Skin epidermis (tissue), 12 donors: ENCODE measurements at regions not wholly inside any gene's neighbourhood (a gene's known extent, or its start where the extent isn't known, plus 50 kb on each side); places are given as distances from the start of the nearest gene placed in this dataset.
"Not testable (repeated sequence)": the region's sequence is repeated elsewhere in the genome, so short reads cannot be mapped to it uniquely, and the experiment has no call there.

ENCODE experiments used
- H3K27ac ChIP-seq, 21 experiments: fragments of 200-600 bp; sonication (generic) in 11 of 21; one replicate each; pipeline ENCODE4 v1.5.0; 2020; ENCODE audit warnings: mild to moderate bottlenecking in 3 of 21, inconsistent platforms in 2 of 21, moderate library complexity in 2 of 21
- H3K4me3 ChIP-seq, 7 experiments: fragments of 200-600 bp; sonication (generic) in 2 of 7; one replicate each; pipeline ENCODE4 v1.5.0; 2020; ENCODE audit warnings: inconsistent platforms in 2 of 7, mild to moderate bottlenecking in 2 of 7, moderate library complexity in 1 of 7

- Histone ChIP-seq H3K4me3 (no peak overlapping the region), H3K27ac (no peak overlapping the region)
These were observed 200.4 kb upstream of the NOX3 start for GRCh38 chr6:155656024-155656423.

DNA sequence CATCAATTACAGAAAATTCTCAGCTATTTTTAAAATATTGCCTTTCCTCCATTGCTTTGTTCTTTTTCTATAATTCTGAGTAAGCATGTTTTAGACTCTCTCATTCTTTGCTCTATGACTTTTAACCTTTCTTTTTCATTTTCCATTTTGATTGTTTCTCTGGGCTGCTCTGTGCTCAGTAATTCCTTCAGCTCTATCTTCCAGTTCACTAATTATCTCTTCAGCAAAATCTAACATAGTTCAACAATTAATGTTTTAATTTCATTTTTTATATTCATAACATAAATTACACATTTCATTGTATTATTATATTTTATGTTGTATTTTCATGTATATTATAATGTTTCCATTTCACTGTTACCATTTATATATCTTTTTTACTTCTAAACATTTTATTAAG is 198.8 kb upstream of the NOX3 start:
- Histone ChIP-seq H3K4me3 (no peak overlapping the region), H3K27ac (no peak overlapping the region)

DNA sequence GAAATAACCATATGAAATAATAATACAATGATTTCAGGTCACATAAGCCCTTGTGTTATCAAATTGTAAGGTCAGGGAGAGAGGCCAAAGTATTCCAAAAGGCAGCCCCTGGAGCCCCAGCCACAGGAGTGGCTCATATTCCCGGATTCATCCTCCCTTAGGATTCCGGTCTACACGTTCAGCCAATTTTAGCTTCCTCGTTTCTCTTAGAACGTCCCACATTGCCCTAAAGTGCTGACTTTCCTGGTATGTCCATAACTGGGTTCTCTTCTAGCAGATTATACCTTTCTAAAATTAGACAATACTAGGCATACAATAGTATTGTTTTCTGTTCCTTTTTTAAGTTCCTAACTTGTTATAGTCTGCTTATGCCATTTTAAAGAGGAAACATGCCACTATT is 192.7 kb upstream of the NOX3 start:
- Histone ChIP-seq H3K4me3 (no peak overlapping the region), H3K27ac (no peak overlapping the region)

DNA sequence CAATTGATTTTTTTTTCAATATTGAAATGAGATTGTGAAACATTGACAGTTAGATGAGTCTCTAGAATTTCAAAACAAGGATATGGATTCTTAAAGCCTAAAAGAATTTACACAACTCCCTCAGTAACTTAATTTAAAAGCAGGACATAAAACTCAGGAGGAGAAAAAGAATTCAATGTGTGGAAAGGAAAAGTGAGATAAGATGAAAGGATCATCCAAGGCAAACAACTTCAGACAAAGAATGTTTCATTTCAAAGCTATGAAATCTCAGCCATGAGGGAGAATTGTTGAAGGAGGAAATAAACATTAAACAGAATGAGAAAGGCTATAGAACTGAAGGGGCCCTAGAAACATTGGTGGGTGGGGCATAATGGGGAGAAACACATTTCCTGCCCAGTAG is 191.7 kb upstream of the NOX3 start:
- H3K4me3 ChIP-seq = no peak overlapping the region
- H3K27ac ChIP-seq = no peak overlapping the region

- H3K4me3 ChIP-seq = no peak overlapping the region
These were observed 190.8 kb upstream of the NOX3 start for GRCh38 chr6:155646443-155646842.

DNA sequence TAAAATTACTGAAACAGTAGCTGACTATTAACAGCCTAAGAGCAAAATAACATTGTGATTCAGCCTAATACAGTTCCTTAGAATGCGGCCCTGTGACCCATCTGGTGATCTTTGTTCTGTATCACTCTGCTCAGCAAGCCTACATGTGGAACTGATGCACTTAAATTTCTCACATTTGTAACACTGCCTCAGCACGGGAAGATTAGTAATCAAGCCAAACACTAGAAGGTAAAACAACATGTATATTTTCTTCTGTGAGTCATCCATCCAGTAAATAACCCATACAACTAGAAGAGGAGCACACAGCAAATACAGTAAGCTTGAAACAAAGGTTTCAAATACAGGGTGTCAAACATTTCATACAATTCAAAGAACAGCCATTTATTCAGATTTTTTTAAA is 189.7 kb upstream of the NOX3 start:
- peak overlapping the region in 2 of 21 experiments; percentile 8 to 39 for H3K27ac ChIP-seq
- H3K4me3 ChIP-seq = no peak overlapping the region

More at GRCh38 chr6:155646443-155646842, 190.8 kb upstream of the NOX3 start:
- peak overlapping the region in 2 of 21 experiments; percentile 39 to 41 for H3K27ac ChIP-seq

DNA sequence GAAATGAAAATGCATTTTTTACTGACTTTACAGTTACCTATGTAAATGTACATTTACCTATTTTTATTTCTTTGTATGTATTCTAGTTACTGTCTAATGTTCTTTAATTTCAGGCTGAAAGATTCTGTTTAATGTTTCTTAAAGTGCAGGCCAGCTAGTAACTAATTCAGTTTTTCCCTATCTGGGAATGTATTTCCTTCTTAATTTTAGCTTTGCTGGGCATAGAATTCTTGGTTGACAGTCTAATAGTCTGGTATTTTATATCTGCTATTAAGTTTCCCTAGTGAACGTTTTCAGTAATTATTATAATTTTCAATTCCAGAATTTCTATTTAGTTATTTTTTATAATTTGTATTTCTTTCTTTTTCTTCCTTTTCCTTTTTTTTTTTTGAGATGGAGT is 186.0 kb upstream of the NOX3 start:
- Histone ChIP-seq H3K4me3 (no peak overlapping the region), H3K27ac (no peak overlapping the region)

- no peak overlapping the region for H3K4me3 ChIP-seq
- no peak overlapping the region for H3K27ac ChIP-seq
These were observed 182.6 kb upstream of the NOX3 start for GRCh38 chr6:155638200-155638599.

- no peak overlapping the region for H3K4me3 ChIP-seq
- H3K27ac ChIP-seq = no peak overlapping the region
These were observed 179.8 kb upstream of the NOX3 start for GRCh38 chr6:155635416-155635815.

GRCh38 chr6:155630085-155630484 is 174.4 kb upstream of the NOX3 start:
- no peak overlapping the region for H3K27ac ChIP-seq

DNA sequence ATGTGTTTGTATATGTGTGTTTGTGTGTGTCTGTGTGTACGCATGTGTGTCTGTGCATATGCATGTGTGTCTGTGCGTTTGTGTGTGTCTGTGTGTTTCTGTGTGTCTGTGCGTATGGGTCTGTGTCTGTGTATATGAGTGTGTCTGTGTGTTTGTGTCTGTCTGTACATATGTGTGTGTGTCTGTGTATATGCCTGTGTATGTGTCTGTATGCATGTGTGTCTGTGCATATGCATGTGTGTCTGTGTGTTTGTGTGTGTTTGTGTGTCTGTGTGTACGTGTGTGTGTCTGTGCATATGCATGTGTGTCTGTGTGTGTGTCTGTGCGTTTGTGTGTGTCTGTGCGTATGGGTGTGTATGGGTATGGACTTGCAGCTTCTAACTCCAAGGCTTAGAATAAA is 174.0 kb upstream of the NOX3 start:
- Histone ChIP-seq H3K27ac (no peak overlapping the region), H3K4me3 (no peak overlapping the region)

More at GRCh38 chr6:155630085-155630484, 174.4 kb upstream of the NOX3 start:
- H3K4me3 ChIP-seq = no peak overlapping the region

GRCh38 chr6:155628306-155628705 is 172.7 kb upstream of the NOX3 start:
- Histone ChIP-seq H3K27ac (no peak overlapping the region), H3K4me3 (no peak overlapping the region)

- H3K4me3 ChIP-seq, H3K27ac ChIP-seq: not testable (repeated sequence)
These were observed 172.1 kb upstream of the NOX3 start for GRCh38 chr6:155627722-155628212.

DNA sequence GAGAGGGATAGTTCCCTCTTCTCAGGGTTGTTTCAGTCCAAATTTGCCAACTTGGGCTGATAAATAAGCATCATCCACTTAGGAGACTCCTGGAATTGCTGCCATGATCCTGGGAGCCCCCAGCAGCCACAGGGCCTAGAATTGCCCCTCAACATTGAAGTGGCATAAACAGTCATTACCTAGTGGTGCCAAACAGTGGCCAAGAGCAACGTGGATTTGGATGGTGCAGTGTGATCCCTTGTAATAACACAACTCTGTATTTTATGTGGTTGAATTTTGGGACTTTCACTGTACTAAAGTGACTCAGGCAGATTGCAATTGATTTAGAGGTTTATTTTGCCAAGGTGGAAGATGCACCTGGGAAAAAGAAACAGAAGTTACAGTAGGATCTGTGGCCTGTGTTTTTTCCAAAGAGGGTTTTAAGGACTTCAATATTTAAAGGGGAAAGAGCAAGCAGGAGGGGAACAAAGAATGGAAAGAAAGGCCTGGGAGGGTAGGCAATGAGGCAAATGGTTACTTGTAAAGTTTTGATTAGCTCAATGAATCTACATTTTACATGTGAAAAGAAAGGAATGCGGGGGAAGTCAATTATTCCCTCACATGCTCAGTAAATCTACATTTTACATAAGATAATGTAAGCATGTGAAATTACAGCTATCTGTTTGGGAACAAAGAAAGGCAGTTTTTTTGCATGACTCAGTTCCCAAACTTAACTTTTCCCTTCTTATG is 168.0 kb upstream of the NOX3 start:
- Histone ChIP-seq H3K4me3 (no peak overlapping the region), H3K27ac (no peak overlapping the region)

DNA sequence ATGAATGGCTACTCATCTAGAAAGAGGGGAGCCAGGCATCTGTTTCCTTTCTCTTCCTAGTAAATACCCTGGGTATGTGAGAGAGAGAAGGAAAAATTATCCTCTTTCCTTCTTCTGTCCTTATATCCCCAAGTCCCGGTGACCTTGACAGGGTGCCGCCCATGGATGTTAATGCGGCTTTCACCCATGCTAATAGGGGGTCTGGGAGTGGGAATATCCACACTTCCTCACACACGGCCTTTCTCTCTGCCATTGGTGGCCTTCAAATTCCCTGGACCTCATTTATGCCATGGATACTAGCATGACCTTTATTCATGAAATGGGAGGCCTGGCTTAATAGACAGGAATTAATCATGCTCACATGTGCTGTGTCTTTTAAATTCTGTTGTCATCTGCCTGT is 159.0 kb upstream of the NOX3 start:
- no peak overlapping the region for H3K4me3 ChIP-seq
- no peak overlapping the region for H3K27ac ChIP-seq

GRCh38 chr6:155611742-155612141 is 156.1 kb upstream of the NOX3 start:
- Histone ChIP-seq H3K27ac (no peak overlapping the region), H3K4me3 (no peak overlapping the region)

DNA sequence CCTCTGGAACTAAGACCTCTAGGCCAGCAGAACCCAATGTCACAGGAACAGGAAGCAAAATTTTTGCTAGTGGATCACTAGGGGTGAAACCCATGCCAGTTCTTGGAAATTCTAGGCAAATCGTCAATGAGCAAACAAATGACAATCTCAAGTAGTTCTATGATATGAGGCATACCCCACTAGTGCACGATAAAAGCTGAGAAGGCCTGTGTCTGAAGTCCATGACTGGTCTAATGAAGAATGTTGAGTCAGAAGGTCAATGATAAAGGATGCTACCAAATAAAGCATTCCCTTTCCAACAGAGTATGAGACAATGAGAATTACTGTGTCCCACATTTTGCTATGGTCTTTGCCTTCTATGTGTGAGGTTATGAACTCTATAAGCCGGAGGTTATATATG is 149.4 kb upstream of the NOX3 start:
- no peak overlapping the region for H3K27ac ChIP-seq
- no peak overlapping the region for H3K4me3 ChIP-seq

- H3K4me3 ChIP-seq = no peak overlapping the region
- no peak overlapping the region for H3K27ac ChIP-seq
These were observed 143.9 kb upstream of the NOX3 start for GRCh38 chr6:155599561-155599960.

- Histone ChIP-seq H3K4me3 (no peak overlapping the region), H3K27ac (no peak overlapping the region)
These were observed 143.5 kb upstream of the NOX3 start for GRCh38 chr6:155599160-155599559.

DNA sequence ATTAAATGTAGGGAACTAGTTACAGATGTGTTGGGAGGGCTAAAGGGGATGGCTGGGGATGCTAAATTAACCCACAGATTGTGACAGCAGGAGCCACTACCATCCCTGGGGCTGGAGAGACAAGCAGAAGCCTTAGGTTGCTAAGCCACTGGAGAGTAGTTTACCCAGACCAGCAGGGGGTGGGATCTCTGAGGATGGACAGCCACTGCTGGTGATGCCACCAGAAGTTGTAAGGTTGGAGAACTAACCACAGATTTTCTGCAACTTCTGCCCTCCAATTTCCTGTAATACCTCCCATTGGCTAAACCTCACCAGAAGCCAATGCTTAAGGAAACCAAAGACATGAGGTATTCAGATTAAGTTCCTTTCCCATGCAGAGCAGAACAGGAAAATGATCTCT is 139.6 kb upstream of the NOX3 start:
- no peak overlapping the region for H3K4me3 ChIP-seq
- H3K27ac ChIP-seq = no peak overlapping the region

DNA sequence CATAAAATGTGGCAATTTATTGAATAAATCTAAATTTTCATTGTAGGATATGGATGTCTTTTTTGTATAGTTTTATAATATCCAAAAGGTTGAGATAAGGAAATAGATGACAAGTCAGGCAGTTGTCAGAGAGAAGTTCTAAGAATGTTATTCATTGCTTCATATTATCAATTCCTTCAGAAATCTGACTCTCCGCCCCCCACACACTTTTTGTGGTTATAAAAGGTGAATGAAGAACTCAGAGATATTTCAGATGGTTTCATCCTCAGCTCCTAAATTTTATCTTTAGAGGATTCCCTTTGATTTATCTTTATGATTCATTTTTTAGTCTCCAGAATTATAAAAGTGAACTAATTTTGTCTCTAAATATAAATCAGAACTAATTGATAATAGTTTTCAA is 136.1 kb upstream of the NOX3 start:
- no peak overlapping the region for H3K4me3 ChIP-seq

GRCh38 chr6:155589190-155589589 is 133.6 kb upstream of the NOX3 start:
- H3K27ac ChIP-seq = no peak overlapping the region
- no peak overlapping the region for H3K4me3 ChIP-seq

More for the DNA sequence above, 136.1 kb upstream of the NOX3 start:
- H3K27ac ChIP-seq = no peak overlapping the region
